Transverse colon (tissue), 4 donors: ENCODE measurements at regions not wholly inside any gene's neighbourhood (a gene's known extent, or its start where the extent isn't known, plus 50 kb on each side); places are given as distances from the start of the nearest gene placed in this dataset.

Experiments used
- CTCF ChIP-seq, 5 experiments: fragments of 200-600 bp in 3 of 5; fragments of 450-650 bp in 2 of 5; sonication (generic) in 3 of 5; IDR thresholded peaks; 1 replicate in 2 of 5; 2 replicates in 3 of 5; pipeline ENCODE4 v1.5.1; 2016 to 2017; ENCODE audit warnings: antibody characterized with exemption in 5 of 5, inconsistent platforms in 3 of 5, mild to moderate bottlenecking in 2 of 5, moderate library complexity in 1 of 5
- POLR2A ChIP-seq: fragments of 450-650 bp; IDR thresholded peaks from one replicate; pipeline ENCODE4 v1.6.1; 2016; ENCODE audit warnings: antibody characterized with exemption, mild to moderate bottlenecking, moderate library complexity
- POLR2AphosphoS5 ChIP-seq, 3 donors: sonication (generic); formaldehyde crosslinking; IDR thresholded peaks; one replicate each; pipeline ENCODE4 v1.6.1; 2016; ENCODE audit warnings: antibody characterized with exemption in 3 of 3

GRCh38 chr9:29798599-29798998, 2225.3 kb upstream of the C9orf72 start:
- no peak for TF ChIP-seq POLR2A
- no peak for TF ChIP-seq POLR2AphosphoS5 (IDR thresholded peaks at IDR 0.05)
- no peak for TF ChIP-seq CTCF (IDR thresholded peaks at IDR 0.05)
